Epithelial cell of esophagus (primary cell): ENCODE measurements at regions not wholly inside any gene's neighbourhood (a gene's known extent, or its start where the extent isn't known, plus 50 kb on each side); places are given as distances from the start of the nearest gene placed in this dataset.

Experiments
- DNase-seq: peaks from one replicate; pipeline ENCODE4 v3.0.0; 2010; ENCODE audit warnings: low read depth
- H3K4me3 ChIP-seq: 2 replicates; pipeline ENCODE4 v1.5.1; 2011; ENCODE audit warnings: mild to moderate bottlenecking, low read length, control low read depth
- TF ChIP-seq, protein P1 (sequence below): IDR thresholded peaks from 2 replicates; pipeline ENCODE4 v1.5.1; 2011; ENCODE audit warnings: low read depth, mild to moderate bottlenecking, low read length, control low read depth, inconsistent platforms; ENCODE audit not compliant: insufficient read depth; ENCODE audit errors: missing control alignments

GRCh38 chr6:144796070-144796469 is 510.9 kb downstream of the UTRN start:
- TF ChIP-seq, protein P1, sequence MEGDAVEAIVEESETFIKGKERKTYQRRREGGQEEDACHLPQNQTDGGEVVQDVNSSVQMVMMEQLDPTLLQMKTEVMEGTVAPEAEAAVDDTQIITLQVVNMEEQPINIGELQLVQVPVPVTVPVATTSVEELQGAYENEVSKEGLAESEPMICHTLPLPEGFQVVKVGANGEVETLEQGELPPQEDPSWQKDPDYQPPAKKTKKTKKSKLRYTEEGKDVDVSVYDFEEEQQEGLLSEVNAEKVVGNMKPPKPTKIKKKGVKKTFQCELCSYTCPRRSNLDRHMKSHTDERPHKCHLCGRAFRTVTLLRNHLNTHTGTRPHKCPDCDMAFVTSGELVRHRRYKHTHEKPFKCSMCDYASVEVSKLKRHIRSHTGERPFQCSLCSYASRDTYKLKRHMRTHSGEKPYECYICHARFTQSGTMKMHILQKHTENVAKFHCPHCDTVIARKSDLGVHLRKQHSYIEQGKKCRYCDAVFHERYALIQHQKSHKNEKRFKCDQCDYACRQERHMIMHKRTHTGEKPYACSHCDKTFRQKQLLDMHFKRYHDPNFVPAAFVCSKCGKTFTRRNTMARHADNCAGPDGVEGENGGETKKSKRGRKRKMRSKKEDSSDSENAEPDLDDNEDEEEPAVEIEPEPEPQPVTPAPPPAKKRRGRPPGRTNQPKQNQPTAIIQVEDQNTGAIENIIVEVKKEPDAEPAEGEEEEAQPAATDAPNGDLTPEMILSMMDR = no peak
- no peak overlapping the region for H3K4me3 ChIP-seq
- no peak for DNase-seq

DNA sequence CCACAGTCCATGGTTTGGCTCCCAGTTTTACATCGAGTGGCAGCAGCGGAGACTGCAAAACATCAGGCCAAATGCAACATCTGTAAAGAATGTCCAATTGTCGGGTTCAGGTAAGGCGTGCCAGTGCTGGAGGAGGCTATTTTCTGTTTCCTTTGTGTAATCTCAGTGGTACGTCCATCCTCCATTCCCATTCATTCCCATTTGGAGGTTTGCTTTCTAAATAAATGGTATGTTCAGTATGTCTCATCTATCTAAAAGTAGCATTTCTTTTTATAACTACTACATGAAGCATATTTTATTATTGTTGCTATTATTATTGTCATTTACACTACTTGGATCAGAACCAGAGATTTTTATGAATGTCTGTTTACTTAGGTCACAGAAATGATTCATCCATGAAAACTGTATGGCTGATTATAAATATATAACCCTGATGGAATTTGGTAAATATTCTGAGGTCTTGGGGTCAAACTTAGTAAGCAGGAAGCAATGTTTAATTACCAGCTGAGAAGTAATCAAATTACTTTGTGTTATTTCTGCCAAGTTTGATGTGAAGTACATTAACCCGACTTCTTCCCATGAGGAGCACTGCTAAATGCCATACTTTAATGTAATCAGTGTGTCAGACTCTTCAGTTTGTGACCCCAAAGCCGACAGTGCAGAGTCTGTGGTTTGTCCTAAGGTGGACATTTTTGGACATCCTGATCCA is 512.9 kb downstream of the UTRN start:
- no peak overlapping the region for H3K4me3 ChIP-seq
- peak; percentile 57 for DNase-seq
- TF ChIP-seq, protein P1 = no peak

- H3K4me3 ChIP-seq = no peak overlapping the region
- DNase-seq = no peak
- TF ChIP-seq, protein P1 = no peak
Measured at GRCh38 chr6:144804246-144804790, 519.2 kb downstream of the UTRN start.

DNA sequence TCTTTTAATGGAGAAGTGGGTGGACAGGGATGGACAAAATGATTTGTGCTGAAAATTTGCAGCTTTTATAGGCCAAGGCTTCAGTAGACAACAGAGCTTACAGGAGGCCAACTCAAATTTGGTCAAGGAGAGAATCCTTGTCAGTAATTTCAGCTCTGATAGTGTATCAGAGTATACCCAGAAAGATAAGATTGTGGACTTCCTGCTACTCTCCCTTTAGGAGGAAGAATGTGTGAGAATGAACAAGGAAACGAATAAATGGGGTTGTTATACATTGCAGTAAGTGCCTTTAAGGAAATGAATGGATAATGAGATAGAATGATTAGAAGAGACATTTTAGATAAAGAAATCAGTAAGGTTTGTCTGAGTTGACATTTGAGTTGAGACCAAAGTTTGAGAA is 519.9 kb downstream of the UTRN start:
- DNase-seq = no peak
- TF ChIP-seq, protein P1 = no peak
- H3K4me3 ChIP-seq = no peak overlapping the region

DNA sequence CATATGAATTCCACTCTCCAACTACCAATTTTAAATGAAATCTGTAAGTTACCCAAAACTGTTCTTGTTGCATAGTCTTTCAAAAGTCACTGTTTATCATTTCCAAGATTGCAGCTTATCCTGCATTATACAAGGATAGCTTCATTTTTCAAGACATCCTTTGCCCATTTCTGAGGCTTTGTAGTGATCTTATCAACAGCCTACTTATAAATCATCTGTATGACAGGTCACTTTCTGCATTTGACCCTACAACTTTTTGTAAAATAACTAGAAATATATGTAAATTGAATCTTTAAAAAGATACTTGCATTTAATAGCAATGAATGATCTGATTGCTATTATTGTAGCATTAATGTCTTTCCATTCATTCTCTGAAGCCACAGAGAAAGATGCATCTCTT is 521.1 kb downstream of the UTRN start:
- TF ChIP-seq, protein P1 = no peak
- H3K4me3 ChIP-seq = no peak overlapping the region
- no peak for DNase-seq

- DNase-seq = peak; percentile 73
- TF ChIP-seq, protein P1 = no peak
- H3K4me3 ChIP-seq = no peak overlapping the region
Measured at GRCh38 chr6:144809120-144809519, 524.0 kb downstream of the UTRN start.

DNA sequence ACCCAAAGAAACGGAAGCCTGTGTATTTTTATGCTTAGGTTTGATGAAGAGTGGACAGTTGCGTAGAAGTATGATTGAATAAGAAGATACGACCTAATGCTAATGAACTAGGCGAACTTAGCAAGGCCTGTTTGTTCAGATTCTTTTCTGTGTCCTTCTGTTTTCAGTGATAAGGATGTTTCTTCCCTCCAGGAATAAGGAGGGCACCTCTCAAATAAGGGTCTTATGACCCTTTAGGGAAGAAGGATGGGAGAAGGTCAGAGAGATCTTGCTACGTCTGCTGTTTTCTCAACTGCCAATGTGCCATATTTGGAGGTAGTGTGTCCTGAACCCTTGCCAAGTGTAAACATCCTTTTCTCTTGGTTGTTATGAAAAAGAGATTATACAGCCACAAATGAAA is 524.8 kb downstream of the UTRN start:
- H3K4me3 ChIP-seq = no peak overlapping the region
- DNase-seq = no peak
- TF ChIP-seq, protein P1 = no peak
